B cell (primary cell): ENCODE measurements at regions not wholly inside any gene's neighbourhood (a gene's known extent, or its start where the extent isn't known, plus 50 kb on each side); places are given as distances from the start of the nearest gene placed in this dataset.

Experiments used
- ATAC-seq: fragments of 200-7000 bp; cut with Tn5 transposase; one replicate; pipeline ENCODE4 v1.10.0; 2021; ENCODE audit warnings: low read depth, mild to moderate bottlenecking, moderate number of reproducible peaks, moderate library complexity
- CTCF ChIA-PET: fragments of 350-600 bp; sonication (Branson Sonifier 250); formaldehyde crosslinking; loops from one replicate; lab custom pipeline; 2021; ENCODE audit warnings: antibody characterized with exemption, inconsistent platforms; lab: Charles Lee
- POLR2A ChIA-PET: fragments of 350-600 bp; sonication (Branson Sonifier 250); formaldehyde crosslinking; loops from one replicate; lab custom pipeline; 2021; ENCODE audit warnings: antibody characterized with exemption; lab: Charles Lee
- DNase-seq: peaks from one replicate; pipeline ENCODE4 v3.0.0; 2013
- H2AFZ ChIP-seq: 2 replicates; pipeline ENCODE4 v1.6.1; 2012; ENCODE audit warnings: mild to moderate bottlenecking, low read depth, low read length; ENCODE audit not compliant: insufficient read depth, poor library complexity, severe bottlenecking
- H3K27ac ChIP-seq, 2 donors: 1 replicate in 1 of 2; 2 replicates in 1 of 2; pipeline ENCODE4 v1.5.1; 2012 to 2013; ENCODE audit warnings: low read length in 2 of 2, mild to moderate bottlenecking in 2 of 2, moderate library complexity in 1 of 2
- H3K27me3 ChIP-seq, 4 experiments: fragments of 200-600 bp in 1 of 4; sonication (generic) in 1 of 4; replicated peaks in 1 of 4; 1 replicate in 2 of 4; 2 replicates in 2 of 4; pipeline versions ENCODE4 v1.6.1 to v1.7.0; 2013 to 2016; ENCODE audit warnings: low read length in 3 of 4, mild to moderate bottlenecking in 2 of 4, mixed read lengths in 1 of 4, moderate library complexity in 1 of 4; ENCODE audit not compliant: insufficient read depth in 4 of 4, control insufficient read depth in 3 of 4; ENCODE audit errors: control extremely low read depth in 1 of 4
- H3K36me3 ChIP-seq, 2 experiments: replicated peaks in 1 of 2; 1 replicate in 1 of 2; 2 replicates in 1 of 2; pipeline versions ENCODE4 v1.6.1 to v1.7.1; 2013; ENCODE audit warnings: low read length in 1 of 2; ENCODE audit not compliant: insufficient read depth in 2 of 2, control insufficient read depth in 1 of 2; ENCODE audit errors: control extremely low read depth in 1 of 2, extremely low read depth in 1 of 2
- H3K4me1 ChIP-seq, 2 donors: fragments of 200-600 bp in 1 of 2; sonication (generic) in 1 of 2; 1 replicate in 1 of 2; 2 replicates in 1 of 2; pipeline versions ENCODE4 v1.5.1 to v1.6.1; 2013 to 2017; ENCODE audit warnings: low read length in 2 of 2; ENCODE audit not compliant: control insufficient read depth in 2 of 2, insufficient read depth in 2 of 2
- H3K4me2 ChIP-seq: replicated peaks from 2 replicates; pipeline ENCODE3; 2012; ENCODE audit warnings: mild to moderate bottlenecking, low read depth, low read length; ENCODE audit not compliant: poor library complexity, severe bottlenecking
- H3K4me3 ChIP-seq, 5 experiments: fragments of 200-600 bp in 1 of 5; sonication (generic) in 1 of 5; 1 replicate in 3 of 5; 2 replicates in 2 of 5; pipeline versions ENCODE4 v1.5.1 to v1.7.0; 2011 to 2016; ENCODE audit warnings: low read length in 4 of 5, mild to moderate bottlenecking in 4 of 5, low read depth in 2 of 5, control low read depth in 1 of 5, moderate library complexity in 1 of 5; ENCODE audit not compliant: insufficient read depth in 1 of 5; ENCODE audit errors: control extremely low read depth in 1 of 5, extremely low read depth in 1 of 5
- H3K79me2 ChIP-seq: fragments of 200-600 bp; sonication (generic); one replicate; pipeline ENCODE4 v1.6.0; 2016; ENCODE audit warnings: low read length; ENCODE audit not compliant: control insufficient read depth, insufficient read depth
- H3K9ac ChIP-seq: fragments of 200-600 bp; sonication (generic); 2 replicates; pipeline ENCODE4 v1.6.1; 2017; ENCODE audit warnings: mild to moderate bottlenecking, low read length, moderate library complexity
- H3K9me3 ChIP-seq, 3 donors: one replicate each; pipeline versions ENCODE4 v1.6.1 to v1.7.1; 2013; ENCODE audit warnings: low read length in 2 of 3; ENCODE audit not compliant: control insufficient read depth in 2 of 3, insufficient read depth in 1 of 3; ENCODE audit errors: control extremely low read depth in 1 of 3
- H4K20me1 ChIP-seq: 2 replicates; pipeline ENCODE4 v1.6.0; 2012; ENCODE audit warnings: mild to moderate bottlenecking, low read length; ENCODE audit not compliant: insufficient read depth, control insufficient read depth, poor library complexity, severe bottlenecking
- H3K27ac Mint-ChIP-seq: one replicate; pipeline ENCODE4 v1.8.0; 2021; ENCODE audit warnings: mixed read lengths
- H3K27me3 Mint-ChIP-seq: one replicate; pipeline ENCODE4 v1.8.0; 2021; ENCODE audit warnings: mixed read lengths
- H3K4me1 Mint-ChIP-seq: one replicate; pipeline ENCODE4 v1.8.0; 2021; ENCODE audit warnings: mixed read lengths
- H3K4me3 Mint-ChIP-seq: one replicate; pipeline ENCODE4 v1.8.0; 2021; ENCODE audit warnings: mixed read lengths
- H3K9me3 Mint-ChIP-seq: one replicate; pipeline ENCODE4 v1.8.0; 2022; ENCODE audit warnings: mixed read lengths; ENCODE audit not compliant: insufficient read depth
- CTCF ChIP-seq: fragments of 200-600 bp; IDR thresholded peaks from one replicate; pipeline ENCODE4 v1.8.0; 2022; ENCODE audit warnings: antibody characterized with exemption, mild to moderate bottlenecking
- EZH2 ChIP-seq: IDR thresholded peaks from 2 replicates; pipeline ENCODE4 v1.6.1; 2012; ENCODE audit warnings: borderline replicate concordance, low read depth, mild to moderate bottlenecking, moderate library complexity, low read length; ENCODE audit not compliant: insufficient read depth, poor library complexity, severe bottlenecking
- WGBS: methylation state at CpG from one replicate; pipeline ENCODE4 v1.1.5; 2013; ENCODE audit warnings: missing lambda C conversion rate; ENCODE audit not compliant: insufficient coverage; 5-methylcytosine and 5-hydroxymethylcytosine counted together
- intact Hi-C: fragments of 100-400 bp; cut with micrococcal nuclease; formaldehyde crosslinking; loops from one replicate; pipeline ENCODE4 v1.10.0; 2022

GRCh38 chr6:140202964-140203515, 828.6 kb upstream of the CITED2 start:
- no peak overlapping the region for H3K9ac ChIP-seq

More at GRCh38 chr6:140202964-140203515, 828.6 kb upstream of the CITED2 start:
- Histone ChIP-seq H3K9me3 (no peaks in the 10 kb centered on the region), H3K4me3 (no peak overlapping the region), H3K36me3 (no peaks in the 10 kb centered on the region), H4K20me1 (no peaks in the 10 kb centered on the region), H3K27me3 (no peaks in the 10 kb centered on the region), H3K27ac (no peak overlapping the region), H3K4me2 (no peak overlapping the region), H2AFZ (no peak overlapping the region), H3K4me1 (no peaks in the 10 kb centered on the region), H3K79me2 (no peaks in the 10 kb centered on the region)
- CTCF ChIA-PET: no interaction called here
- intact Hi-C loops: no loop called here
- H3K9me3 Mint-ChIP-seq: no peaks in the 10 kb centered on the region
- H3K27me3 Mint-ChIP-seq: no peaks in the 10 kb centered on the region
- H3K27ac Mint-ChIP-seq: no peak overlapping the region
- WGBS: no CpG with 5 or more reads among the region's 2 CpGs
- no peak for DNase-seq
- no peak overlapping the region for H3K4me3 Mint-ChIP-seq
- ATAC-seq: no peak
- H3K4me1 Mint-ChIP-seq: no peaks in the 10 kb centered on the region
- no peak for TF ChIP-seq CTCF
- no peak for TF ChIP-seq EZH2
- POLR2A ChIA-PET: no interaction called here
